Esophagus muscularis mucosa (tissue), 4 donors: ENCODE measurements at regions not wholly inside any gene's neighbourhood (a gene's known extent, or its start where the extent isn't known, plus 50 kb on each side); places are given as distances from the start of the nearest gene placed in this dataset.

Experiments used
- DNase-seq: peaks from one replicate; pipeline ENCODE4 v3.0.0-alpha.2; 2017; ENCODE audit errors: extremely low spot score
- H3K27ac ChIP-seq, 4 donors: fragments of 200-600 bp; sonication (generic); replicated peaks in 1 of 4; 1 replicate in 3 of 4; 2 replicates in 1 of 4; pipeline ENCODE4 v1.5.1; 2016 to 2019; ENCODE audit warnings: mild to moderate bottlenecking in 1 of 4
- H3K27me3 ChIP-seq, 4 donors: fragments of 200-600 bp; sonication (generic); one replicate each; pipeline versions ENCODE4 v1.5.1 to v1.6.0; 2016 to 2019
- H3K36me3 ChIP-seq, 4 donors: fragments of 200-600 bp; sonication (generic); one replicate each; pipeline ENCODE4 v1.5.1; 2016 to 2019
- H3K4me1 ChIP-seq, 4 donors: fragments of 200-600 bp; sonication (generic); one replicate each; pipeline ENCODE4 v1.5.1; 2016 to 2019
- H3K4me3 ChIP-seq, 4 donors: fragments of 200-600 bp; sonication (generic); 1 replicate in 2 of 4; 2 replicates in 2 of 4; pipeline ENCODE4 v1.5.1; 2016 to 2019; ENCODE audit warnings: mild to moderate bottlenecking in 4 of 4, moderate library complexity in 1 of 4
- H3K9me3 ChIP-seq, 4 donors: fragments of 200-600 bp; sonication (generic); 1 replicate in 3 of 4; 2 replicates in 1 of 4; pipeline ENCODE4 v1.5.1; 2016 to 2019
- CTCF ChIP-seq, 3 experiments: fragments of 200-600 bp in 2 of 3; fragments of 450-650 bp in 1 of 3; sonication (generic) in 2 of 3; IDR thresholded peaks; one replicate each; pipeline ENCODE4 v1.5.1; 2017 to 2019; ENCODE audit warnings: antibody characterized with exemption in 3 of 3, mild to moderate bottlenecking in 2 of 3, moderate library complexity in 1 of 3
- EP300 ChIP-seq: sonication (generic); formaldehyde crosslinking; IDR thresholded peaks from one replicate; pipeline ENCODE4 v1.6.1; 2017; ENCODE audit warnings: antibody characterized with exemption
- POLR2A ChIP-seq: fragments of 450-650 bp; IDR thresholded peaks from one replicate; pipeline ENCODE4 v1.6.1; 2017; ENCODE audit warnings: antibody characterized with exemption, moderate library complexity, mild to moderate bottlenecking, low read depth
- POLR2AphosphoS5 ChIP-seq, 2 donors: sonication (generic); formaldehyde crosslinking; IDR thresholded peaks; one replicate each; pipeline ENCODE4 v1.6.1; 2017; ENCODE audit warnings: antibody characterized with exemption in 2 of 2
- WGBS: methylation state at CpG from one replicate; pipeline ENCODE4 v1.1.5; 2018; 5-methylcytosine and 5-hydroxymethylcytosine counted together
- intact Hi-C: fragments of 100-400 bp; cut with DNase I; formaldehyde crosslinking; loops from one replicate; pipeline ENCODE4 v1.15.1; 2023

DNA sequence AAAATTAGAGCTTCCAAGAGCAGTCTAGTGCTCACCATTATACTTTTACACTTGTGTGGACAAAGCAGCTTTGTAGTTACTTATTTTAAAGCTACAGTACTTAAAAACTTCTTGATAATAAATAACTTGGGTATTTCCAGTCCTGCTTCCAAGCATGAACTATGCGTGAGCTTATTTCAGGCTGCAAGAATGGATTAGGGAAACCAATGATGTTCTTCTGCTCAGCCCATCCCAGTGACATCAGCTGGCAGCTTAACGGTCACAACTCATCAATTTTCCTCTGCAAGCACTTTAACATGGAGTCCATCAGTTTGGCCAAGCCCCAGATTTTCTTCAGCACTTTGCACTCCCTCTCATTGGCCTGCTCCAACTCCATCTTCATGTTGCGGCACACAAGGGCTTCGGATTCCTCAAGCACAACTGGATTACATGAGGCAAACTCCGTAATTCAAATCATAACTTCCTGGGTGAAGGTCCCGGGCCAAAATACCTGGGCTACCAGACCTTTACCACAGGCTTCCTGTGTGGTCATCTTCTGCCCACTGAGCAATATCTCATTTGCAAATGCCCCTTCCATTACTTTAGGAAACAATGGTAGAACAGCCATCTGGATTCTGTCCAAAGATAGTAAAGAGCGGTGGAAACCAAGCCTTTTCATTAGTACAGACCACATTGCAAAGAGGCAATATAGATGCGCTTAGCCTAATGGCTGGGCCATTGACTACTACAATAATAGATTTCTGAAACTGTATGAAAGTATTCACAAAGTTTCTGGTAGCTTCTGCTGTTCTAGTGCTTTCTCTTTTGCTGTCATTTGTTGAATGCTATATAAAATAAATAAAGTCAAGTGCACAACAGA lies 87.5 kb upstream of the DAZL start:
- Histone ChIP-seq H3K9me3 (no peaks in the 10 kb centered on the region), H3K27ac (no peak overlapping the region), H3K36me3 (no peaks in the 10 kb centered on the region), H3K4me3 (no peak overlapping the region), H3K27me3 (no peaks in the 10 kb centered on the region), H3K4me1 (peaks cover 0 to 3% (median 0%) of the 10 kb centered on the region in 4 donors)
- TF ChIP-seq CTCF (IDR thresholded peaks at IDR 0.05) (no peak), POLR2AphosphoS5 (IDR thresholded peaks at IDR 0.05) (no peak), EP300 (no peak)
- intact Hi-C loops: no loop called here
- WGBS: 90% methylated on average over 8 of the region's 8 CpGs
- no peak for DNase-seq

DNA sequence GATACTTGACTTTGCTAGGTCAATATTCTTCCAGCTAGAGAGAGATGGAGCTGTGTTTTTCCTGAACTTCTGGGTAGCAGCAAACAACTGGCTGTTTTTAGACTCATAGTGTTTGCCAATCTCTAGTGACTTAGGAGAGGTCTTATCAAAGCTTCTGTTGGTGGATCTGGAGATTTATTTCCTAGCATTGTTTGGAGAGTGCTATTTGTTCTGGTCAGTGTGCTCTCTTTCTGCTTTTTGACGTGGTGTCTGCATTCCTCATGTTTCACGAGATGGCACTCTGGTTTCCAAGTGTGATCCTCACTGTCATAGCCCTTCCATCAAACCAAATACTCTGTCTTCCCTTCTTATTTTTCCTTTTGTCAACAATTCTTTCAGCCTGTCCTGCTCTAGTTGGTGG lies 88.6 kb upstream of the DAZL start:
- intact Hi-C loops: no loop called here
- DNase-seq: no peak
- WGBS: 80% methylated on average over 2 of the region's 2 CpGs
- no peak for TF ChIP-seq EP300
- TF ChIP-seq CTCF (IDR thresholded peaks at IDR 0.05): no peak
- TF ChIP-seq POLR2AphosphoS5 (IDR thresholded peaks at IDR 0.05): no peak
- no peak for TF ChIP-seq POLR2A
- H3K4me1 ChIP-seq: peaks cover 0 to 3% (median 0%) of the 10 kb centered on the region in 4 donors
- no peak overlapping the region for H3K27ac ChIP-seq
- H3K4me3 ChIP-seq: no peak overlapping the region
- no peaks in the 10 kb centered on the region for H3K27me3 ChIP-seq
- H3K9me3 ChIP-seq: no peaks in the 10 kb centered on the region
- no peaks in the 10 kb centered on the region for H3K36me3 ChIP-seq

DNA sequence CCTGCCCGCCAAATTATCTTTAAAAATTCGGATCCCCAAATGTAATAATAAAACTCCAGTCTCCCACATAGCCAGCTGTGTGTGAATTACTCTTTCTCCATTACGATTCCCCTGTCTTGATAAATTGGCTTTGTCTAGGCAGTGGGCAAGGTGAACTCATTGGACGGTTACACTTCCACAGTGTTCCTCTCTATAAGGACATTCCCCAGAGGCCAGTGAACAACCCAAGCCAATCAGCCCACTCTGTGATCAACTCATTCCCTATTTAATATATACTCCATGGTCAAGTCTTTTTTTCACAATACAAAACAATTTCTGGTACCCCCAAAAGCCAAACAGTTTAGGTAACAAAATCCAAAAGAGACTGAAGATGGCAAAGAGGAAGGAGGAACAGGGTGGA lies 90.5 kb upstream of the DAZL start:
- H3K4me3 ChIP-seq: no peak overlapping the region
- H3K27ac ChIP-seq: no peak overlapping the region
- 94% methylated on average over 4 of the region's 4 CpGs for WGBS
- no peaks in the 10 kb centered on the region for H3K27me3 ChIP-seq
- intact Hi-C loops: no loop called here
- TF ChIP-seq POLR2AphosphoS5 (IDR thresholded peaks at IDR 0.05) (no peak), EP300 (no peak), CTCF (IDR thresholded peaks at IDR 0.05) (no peak), POLR2A (no peak)
- H3K4me1 ChIP-seq: peaks cover 0 to 3% (median 0%) of the 10 kb centered on the region in 4 donors
- no peak for DNase-seq
- H3K36me3 ChIP-seq: no peaks in the 10 kb centered on the region
- no peaks in the 10 kb centered on the region for H3K9me3 ChIP-seq

DNA sequence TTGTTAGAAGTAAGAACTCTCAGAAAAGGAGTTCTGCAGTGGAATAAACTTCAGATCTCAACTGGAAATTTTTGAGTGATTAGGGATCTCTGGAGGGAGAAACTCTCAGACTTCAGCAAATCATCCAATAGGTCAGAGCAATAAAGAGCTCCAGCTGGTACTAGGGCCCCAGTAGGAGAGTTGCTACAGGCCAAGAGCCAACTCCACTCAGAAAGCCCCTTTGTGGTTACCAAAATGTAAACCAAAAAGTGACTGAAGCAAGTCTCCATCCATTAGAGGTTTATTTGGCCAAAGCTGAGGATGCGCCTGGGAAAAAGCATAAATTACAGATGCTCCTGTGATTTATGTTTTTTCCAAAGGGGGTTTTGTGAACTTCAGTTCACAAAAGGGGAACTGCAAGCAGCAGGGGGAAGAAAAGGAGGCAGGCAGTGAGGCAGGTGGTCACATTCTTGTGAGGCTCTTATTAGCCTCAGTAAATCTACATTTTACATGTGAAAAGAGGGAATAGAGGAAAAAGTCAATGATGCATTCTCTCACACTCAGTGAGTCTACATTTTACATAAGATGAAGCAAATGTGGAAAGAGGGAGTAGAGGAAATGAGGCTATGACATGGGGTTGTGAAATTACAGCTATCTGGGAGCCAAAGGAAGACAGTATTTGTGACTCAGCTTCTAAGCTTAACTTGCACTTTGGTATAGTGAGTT lies 92.4 kb upstream of the DAZL start:
- Histone ChIP-seq H3K27ac (no peak overlapping the region), H3K9me3 (no peaks in the 10 kb centered on the region), H3K36me3 (no peaks in the 10 kb centered on the region), H3K4me1 (peaks cover 0 to 3% (median 0%) of the 10 kb centered on the region in 4 donors), H3K4me3 (no peak overlapping the region), H3K27me3 (no peaks in the 10 kb centered on the region)
- intact Hi-C loops: no loop called here
- WGBS: 71% methylated on average over 1 of the region's 1 CpG
- DNase-seq: no peak
- no peak for TF ChIP-seq POLR2A
- TF ChIP-seq CTCF (IDR thresholded peaks at IDR 0.05): no peak
- no peak for TF ChIP-seq POLR2AphosphoS5 (IDR thresholded peaks at IDR 0.05)
- no peak for TF ChIP-seq EP300
